Keratinocyte (primary cell): ENCODE measurements at regions not wholly inside any gene's neighbourhood (a gene's known extent, or its start where the extent isn't known, plus 50 kb on each side); places are given as distances from the start of the nearest gene placed in this dataset.
"Not testable (repeated sequence)": the region's sequence is repeated elsewhere in the genome, so short reads cannot be mapped to it uniquely, and the experiment has no call there.

ENCODE experiments used
- DNase-seq: peaks from one replicate; pipeline ENCODE4 v3.0.0-alpha.2; 2011; ENCODE audit warnings: low read depth, missing footprints, low spot score
- FAIRE-seq: peaks from 2 replicates; lab custom pipeline; 2011; peaks lifted over from hg19 to GRCh38; lab: Jason Lieb, UNC
- H2AFZ ChIP-seq: 2 replicates; pipeline ENCODE4 v1.6.0; 2012; ENCODE audit warnings: low read length, control low read depth, inconsistent platforms; ENCODE audit not compliant: control insufficient read depth
- H3K27ac ChIP-seq: 2 replicates; pipeline ENCODE4 v1.5.1; 2011; ENCODE audit warnings: low read length; ENCODE audit not compliant: control insufficient read depth, insufficient read depth
- H3K27me3 ChIP-seq: 3 replicates; pipeline ENCODE4 v1.6.0; 2011; ENCODE audit warnings: low read length; ENCODE audit not compliant: control insufficient read depth, insufficient read depth; ENCODE audit errors: extremely low read depth
- H3K36me3 ChIP-seq, 2 experiments: 2 replicates in 1 of 2; 3 replicates in 1 of 2; pipeline ENCODE4 v1.5.1; 2011; ENCODE audit warnings: low read length in 2 of 2, mild to moderate bottlenecking in 1 of 2; ENCODE audit not compliant: control insufficient read depth in 2 of 2, insufficient read depth in 2 of 2; ENCODE audit errors: extremely low read depth in 1 of 2
- H3K4me1 ChIP-seq: 3 replicates; pipeline ENCODE4 v1.5.1; 2011; ENCODE audit warnings: low read length; ENCODE audit not compliant: control insufficient read depth, insufficient read depth; ENCODE audit errors: extremely low read depth
- H3K4me2 ChIP-seq: 3 replicates; pipeline ENCODE4 v1.6.0; 2011; ENCODE audit warnings: low read depth, low read length; ENCODE audit not compliant: control insufficient read depth, insufficient read depth; ENCODE audit errors: extremely low read depth
- H3K4me3 ChIP-seq, 3 experiments: fragments of 200-600 bp in 1 of 3; sonication (generic) in 1 of 3; 2 replicates in 2 of 3; 3 replicates in 1 of 3; pipeline ENCODE4 v1.5.1; 2011 to 2016; ENCODE audit warnings: low read length in 3 of 3, mild to moderate bottlenecking in 3 of 3, control low read depth in 2 of 3, inconsistent platforms in 1 of 3, low read depth in 1 of 3, mixed read lengths in 1 of 3, mixed run types in 1 of 3, moderate library complexity in 1 of 3; ENCODE audit not compliant: control insufficient read depth in 2 of 3, insufficient read depth in 2 of 3; ENCODE audit errors: extremely low read depth in 1 of 3
- H3K79me2 ChIP-seq: 2 replicates; pipeline ENCODE4 v1.6.0; 2012; ENCODE audit warnings: low read length; ENCODE audit not compliant: control insufficient read depth, insufficient read depth
- H3K9ac ChIP-seq: 3 replicates; pipeline ENCODE4 v1.6.0; 2011; ENCODE audit warnings: low read length; ENCODE audit not compliant: control insufficient read depth, insufficient read depth; ENCODE audit errors: extremely low read depth
- H3K9me1 ChIP-seq: 3 replicates; pipeline ENCODE4 v1.6.0; 2011; ENCODE audit warnings: low read length; ENCODE audit not compliant: control insufficient read depth, insufficient read depth; ENCODE audit errors: extremely low read depth
- H3K9me3 ChIP-seq: 2 replicates; pipeline ENCODE4 v1.5.1; 2012; ENCODE audit warnings: low read depth, low read length; ENCODE audit not compliant: control insufficient read depth
- H4K20me1 ChIP-seq: 3 replicates; pipeline ENCODE4 v1.6.0; 2011; ENCODE audit warnings: low read length; ENCODE audit not compliant: control insufficient read depth, insufficient read depth; ENCODE audit errors: extremely low read depth
- EZH2 ChIP-seq: IDR thresholded peaks from one replicate; pipeline ENCODE4 v1.6.1; 2012; ENCODE audit warnings: inconsistent platforms, mild to moderate bottlenecking, low read length, moderate library complexity
- dilution Hi-C: fragments of 300-500 bp; cut with MboI; formaldehyde crosslinking; loops from one replicate; pipeline ENCODE4 v1.7.0; 2020; ENCODE audit warnings: low sequenced_read_pairs; ENCODE audit not compliant: extremely low pct_ligation_motif_present
- TF ChIP-seq, protein P1 (sequence below), 3 experiments: IDR thresholded peaks in 1 of 3; conservative IDR thresholded peaks in 1 of 3; optimal IDR thresholded peaks in 1 of 3; 2 replicates in 2 of 3; 3 replicates in 1 of 3; pipeline versions ENCODE3 to v1.5.1; 2011; ENCODE audit warnings: low read length in 3 of 3, mild to moderate bottlenecking in 3 of 3, moderate library complexity in 2 of 3, control low read depth in 1 of 3, inconsistent platforms in 1 of 3; ENCODE audit not compliant: insufficient read depth in 2 of 3; ENCODE audit errors: extremely low read depth in 1 of 3

DNA sequence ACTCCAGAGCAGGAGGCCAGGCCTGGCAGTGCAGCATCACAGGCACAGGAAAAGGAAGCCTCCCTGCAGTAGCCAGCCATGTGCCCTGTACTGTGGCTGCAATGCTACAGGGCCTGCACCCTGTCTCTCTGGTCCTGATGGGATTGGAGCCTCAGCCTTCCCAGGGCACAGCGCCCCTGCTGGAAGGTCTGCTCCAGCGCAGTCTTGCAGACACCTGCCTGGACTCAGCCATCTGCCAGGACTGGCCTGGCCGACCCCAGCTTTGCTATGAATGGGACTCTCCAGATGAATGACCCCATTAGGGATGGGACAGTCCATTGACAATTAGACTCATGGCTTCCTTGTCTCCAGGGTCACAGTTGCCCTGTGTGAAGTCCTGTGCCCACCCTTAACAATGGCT, 251.6 kb downstream of the ERMARD start:
- Histone ChIP-seq H3K4me2 (no peak overlapping the region), H3K27ac (no peak overlapping the region), H3K4me1 (no peaks in the 10 kb centered on the region), H3K9ac (no peak overlapping the region), H3K4me3 (no peak overlapping the region), H3K9me1 (no peaks in the 10 kb centered on the region), H3K27me3 (no peaks in the 10 kb centered on the region), H4K20me1 (no peaks in the 10 kb centered on the region), H3K9me3 (peaks cover 11% of the 10 kb centered on the region), H3K36me3 (no peaks in the 10 kb centered on the region), H3K79me2 (no peaks in the 10 kb centered on the region), H2AFZ (no peak overlapping the region)
- dilution Hi-C loops = no loop called here
- no peak for DNase-seq
- no peak for FAIRE-seq
- TF ChIP-seq EZH2 = no peak
- TF ChIP-seq, protein P1, sequence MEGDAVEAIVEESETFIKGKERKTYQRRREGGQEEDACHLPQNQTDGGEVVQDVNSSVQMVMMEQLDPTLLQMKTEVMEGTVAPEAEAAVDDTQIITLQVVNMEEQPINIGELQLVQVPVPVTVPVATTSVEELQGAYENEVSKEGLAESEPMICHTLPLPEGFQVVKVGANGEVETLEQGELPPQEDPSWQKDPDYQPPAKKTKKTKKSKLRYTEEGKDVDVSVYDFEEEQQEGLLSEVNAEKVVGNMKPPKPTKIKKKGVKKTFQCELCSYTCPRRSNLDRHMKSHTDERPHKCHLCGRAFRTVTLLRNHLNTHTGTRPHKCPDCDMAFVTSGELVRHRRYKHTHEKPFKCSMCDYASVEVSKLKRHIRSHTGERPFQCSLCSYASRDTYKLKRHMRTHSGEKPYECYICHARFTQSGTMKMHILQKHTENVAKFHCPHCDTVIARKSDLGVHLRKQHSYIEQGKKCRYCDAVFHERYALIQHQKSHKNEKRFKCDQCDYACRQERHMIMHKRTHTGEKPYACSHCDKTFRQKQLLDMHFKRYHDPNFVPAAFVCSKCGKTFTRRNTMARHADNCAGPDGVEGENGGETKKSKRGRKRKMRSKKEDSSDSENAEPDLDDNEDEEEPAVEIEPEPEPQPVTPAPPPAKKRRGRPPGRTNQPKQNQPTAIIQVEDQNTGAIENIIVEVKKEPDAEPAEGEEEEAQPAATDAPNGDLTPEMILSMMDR (optimal IDR thresholded peaks at IDR 0.05 in 1 of 3, IDR thresholded peaks at IDR 0.05 in 1 of 3, conservative IDR thresholded peaks at IDR 0.05 in 1 of 3; ENCODE audit: extremely low read depth in 1 of 3, insufficient read depth in 2 of 3, low read length in 3 of 3) = peak in 2 of 3 experiments; percentile 21 to 23

DNA sequence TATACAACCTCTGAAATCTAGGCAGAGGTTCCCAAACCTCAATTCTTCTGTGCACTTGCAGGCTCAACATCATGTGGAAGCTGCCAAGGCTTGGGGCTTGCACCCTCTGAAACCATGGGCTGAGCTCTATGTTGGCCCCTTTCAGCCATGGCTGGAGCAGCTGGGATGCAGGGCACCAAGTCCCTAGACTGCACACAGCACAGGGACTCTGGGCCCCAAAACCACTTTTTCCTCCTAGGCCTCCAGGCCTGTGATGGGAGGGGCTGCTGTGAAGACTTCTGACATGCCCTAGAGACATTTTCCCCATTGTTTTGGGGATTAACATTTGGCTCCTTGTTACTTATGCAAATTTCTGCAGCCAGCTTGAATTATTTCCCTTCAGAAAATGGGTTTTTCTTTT, 250.4 kb downstream of the ERMARD start:
- H2AFZ ChIP-seq, DNase-seq, H3K4me1 ChIP-seq, H3K4me3 ChIP-seq, dilution Hi-C loops, H3K9me1 ChIP-seq, H3K27ac ChIP-seq, H3K36me3 ChIP-seq, H3K4me2 ChIP-seq, H3K27me3 ChIP-seq, H4K20me1 ChIP-seq, H3K9ac ChIP-seq, FAIRE-seq, H3K79me2 ChIP-seq: not testable (repeated sequence)
- peaks cover 11% of the 10 kb centered on the region for H3K9me3 ChIP-seq

DNA sequence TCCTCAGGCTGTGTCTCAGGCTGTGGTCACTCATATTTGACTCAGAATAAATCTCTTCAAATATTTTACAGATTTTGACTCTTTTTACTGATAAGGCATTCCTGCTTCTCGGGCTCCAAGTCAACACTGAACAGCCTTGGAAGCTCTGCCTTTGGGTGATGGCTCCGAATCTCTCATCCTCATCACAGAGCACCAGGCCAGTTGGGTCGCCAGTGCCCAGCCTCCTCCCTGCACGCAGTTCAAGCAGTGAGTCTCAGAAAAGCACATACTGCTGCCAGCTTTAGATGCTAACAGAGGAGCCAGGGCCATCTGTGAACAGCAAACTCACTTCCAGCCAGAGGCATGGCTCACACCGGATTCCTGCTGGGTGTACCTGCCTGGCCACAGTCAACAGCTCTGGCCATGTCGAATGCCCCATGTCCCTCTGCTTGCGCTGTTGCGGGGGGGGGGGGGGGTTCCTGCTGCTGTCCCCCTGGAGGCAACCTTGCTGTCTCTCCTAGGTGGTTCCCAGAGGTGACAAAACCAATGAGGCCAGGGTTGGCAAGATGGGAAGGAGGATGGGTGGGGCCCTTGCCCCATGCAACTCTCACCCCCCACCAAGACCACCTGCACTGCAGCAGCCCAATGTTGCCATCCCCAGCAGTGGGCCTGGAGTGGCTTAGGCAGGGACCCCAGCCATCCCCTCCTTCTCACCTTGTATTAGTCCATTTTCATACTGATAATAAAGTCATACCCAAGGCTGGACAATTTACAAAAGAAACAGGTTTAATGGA, 248.8 kb downstream of the ERMARD start:
- no peak for FAIRE-seq
- Histone ChIP-seq H3K27ac (no peak overlapping the region), H3K9ac (no peak overlapping the region), H3K36me3 (no peaks in the 10 kb centered on the region), H3K9me3 (peaks cover 11% of the 10 kb centered on the region), H3K4me1 (peaks cover 7% of the 10 kb centered on the region), H4K20me1 (no peaks in the 10 kb centered on the region), H3K4me2 (no peak overlapping the region), H3K79me2 (no peaks in the 10 kb centered on the region), H3K9me1 (no peaks in the 10 kb centered on the region), H3K27me3 (no peaks in the 10 kb centered on the region), H3K4me3 (no peak overlapping the region), H2AFZ (no peak overlapping the region)
- DNase-seq = no peak
- TF ChIP-seq, protein P1 (optimal IDR thresholded peaks at IDR 0.05 in 1 of 3, IDR thresholded peaks at IDR 0.05 in 1 of 3, conservative IDR thresholded peaks at IDR 0.05 in 1 of 3; ENCODE audit: extremely low read depth in 1 of 3, insufficient read depth in 2 of 3, low read length in 3 of 3) = no peak
- no peak for TF ChIP-seq EZH2
- dilution Hi-C loops = no loop called here
